OCI-LY7 (cell line): ENCODE measurements at regions not wholly inside any gene's neighbourhood (a gene's known extent, or its start where the extent isn't known, plus 50 kb on each side); places are given as distances from the start of the nearest gene placed in this dataset.

Experiments
- CTCF ChIP-seq: fragments of 200-600 bp; sonication (generic); conservative IDR thresholded peaks from 2 replicates; pipeline ENCODE4 v1.5.1; 2014; ENCODE audit warnings: mild to moderate bottlenecking, antibody characterized with exemption, low read length, moderate library complexity, mixed read lengths
- EZH2phosphoT487 ChIP-seq: fragments of 200-600 bp; sonication (generic); IDR thresholded peaks from 2 replicates; pipeline ENCODE4 v1.6.1; 2018; ENCODE audit warnings: low read depth, borderline replicate concordance, mild to moderate bottlenecking, mixed run types, antibody characterized with exemption, low read length, moderate library complexity, mixed read lengths

GRCh38 chr1:222413991-222414549 is 133.8 kb downstream of the HHIPL2 start:
- no peak for TF ChIP-seq CTCF
- no peak for TF ChIP-seq EZH2phosphoT487
